ENCODE measurements at regions not wholly inside any gene's neighbourhood (a gene's known extent, or its start where the extent isn't known, plus 50 kb on each side); places are given as distances from the start of the nearest gene placed in this dataset.

- DNase-seq (no peak), ATAC-seq (no peak)
- H3K4me3 Mint-ChIP-seq: no peak overlapping the region
- peaks cover 18 to 32% (median 25%) of the 10 kb centered on the region in 4 donors for H3K4me1 Mint-ChIP-seq
- POLR2A ChIA-PET: no interaction called here
- peaks cover 0 to 9% (median 0%) of the 10 kb centered on the region in 9 donors for H3K9me3 Mint-ChIP-seq
- no peaks in the 10 kb centered on the region for H3K36me3 Mint-ChIP-seq
- no peaks in the 10 kb centered on the region for H3K27me3 Mint-ChIP-seq
- no peak overlapping the region for H3K27ac Mint-ChIP-seq
These were observed 182.8 kb upstream of the SETBP1 start for GRCh38 chr18:44497757-44498490.

- H3K36me3 Mint-ChIP-seq: no peaks in the 10 kb centered on the region
- POLR2A ChIA-PET: no interaction called here
- H3K4me1 Mint-ChIP-seq: peaks cover 21 to 37% (median 30%) of the 10 kb centered on the region in 4 donors
- DNase-seq (no peak), ATAC-seq (no peak)
- H3K27me3 Mint-ChIP-seq: no peaks in the 10 kb centered on the region
- peaks cover 0 to 9% (median 0%) of the 10 kb centered on the region in 9 donors for H3K9me3 Mint-ChIP-seq
- peak overlapping the region in 2 of 10 donors; percentile 49 to 61 for H3K27ac Mint-ChIP-seq
- H3K4me3 Mint-ChIP-seq: peak overlapping the region in 3 of 10 donors; percentile 23 to 42 (median 34)
These were observed 179.7 kb upstream of the SETBP1 start for GRCh38 chr18:44500808-44501610.

GRCh38 chr18:44502221-44502620, 178.5 kb upstream of the SETBP1 start:
- Mint-ChIP-seq H3K36me3 (no peaks in the 10 kb centered on the region), H3K27me3 (no peaks in the 10 kb centered on the region), H3K4me1 (peaks cover 22 to 46% (median 34%) of the 10 kb centered on the region in 4 donors), H3K27ac (no peak overlapping the region), H3K4me3 (no peak overlapping the region), H3K9me3 (peaks cover 0 to 9% (median 0%) of the 10 kb centered on the region in 9 donors)
- DNase-seq: no peak
- POLR2A ChIA-PET: no interaction called here
- ATAC-seq: no peak

- H3K9me3 Mint-ChIP-seq: peaks cover 0 to 9% (median 0%) of the 10 kb centered on the region in 9 donors
- no peak overlapping the region for H3K4me3 Mint-ChIP-seq
- POLR2A ChIA-PET: no interaction called here
- H3K27ac Mint-ChIP-seq: peak overlapping the region in 1 of 10 donors; percentile 1
- H3K27me3 Mint-ChIP-seq: no peaks in the 10 kb centered on the region
- DNase-seq: no peak
- peaks cover 23 to 46% (median 34%) of the 10 kb centered on the region in 4 donors for H3K4me1 Mint-ChIP-seq
- H3K36me3 Mint-ChIP-seq: no peaks in the 10 kb centered on the region
- ATAC-seq: no peak
These were observed 177.9 kb upstream of the SETBP1 start for GRCh38 chr18:44502790-44503189.

- Mint-ChIP-seq H3K27me3 (no peaks in the 10 kb centered on the region), H3K36me3 (no peaks in the 10 kb centered on the region), H3K9me3 (peaks cover 0 to 5% (median 0%) of the 10 kb centered on the region in 9 donors), H3K4me3 (no peak overlapping the region), H3K27ac (no peak overlapping the region), H3K4me1 (peaks cover 21 to 46% (median 34%) of the 10 kb centered on the region in 4 donors)
- ATAC-seq: no peak
- DNase-seq: no peak
- POLR2A ChIA-PET: no interaction called here
These were observed 176.8 kb upstream of the SETBP1 start for GRCh38 chr18:44503854-44504253.

- H3K9me3 Mint-ChIP-seq: peaks cover 0 to 2% (median 0%) of the 10 kb centered on the region in 9 donors
- H3K27ac Mint-ChIP-seq: no peak overlapping the region
- DNase-seq (peak in 4 of 10 donors; percentile 22 to 49 (median 28)), ATAC-seq (peak; percentile 62 to 76)
- POLR2A ChIA-PET: no interaction called here
- H3K36me3 Mint-ChIP-seq: no peaks in the 10 kb centered on the region
- H3K4me1 Mint-ChIP-seq: peaks cover 1 to 25% (median 8%) of the 10 kb centered on the region in 4 donors
- no peaks in the 10 kb centered on the region for H3K27me3 Mint-ChIP-seq
- no peak overlapping the region for H3K4me3 Mint-ChIP-seq
These were observed 172.9 kb upstream of the SETBP1 start for GRCh38 chr18:44507729-44508325.

- peak in 1 of 2 donors; percentile 18 for ATAC-seq
- POLR2A ChIA-PET: no interaction called here
These were observed 172.2 kb upstream of the SETBP1 start for GRCh38 chr18:44508474-44508873.

GRCh38 chr18:44509048-44509447, 171.6 kb upstream of the SETBP1 start:
- Mint-ChIP-seq H3K27ac (no peak overlapping the region), H3K4me1 (peaks cover 0 to 22% (median 10%) of the 10 kb centered on the region in 4 donors), H3K27me3 (no peaks in the 10 kb centered on the region), H3K4me3 (no peak overlapping the region), H3K9me3 (peaks cover 0 to 9% (median 0%) of the 10 kb centered on the region in 9 donors), H3K36me3 (no peaks in the 10 kb centered on the region)
- ATAC-seq (no peak), DNase-seq (no peak)
- POLR2A ChIA-PET: no interaction called here

More at GRCh38 chr18:44508474-44508873, 172.2 kb upstream of the SETBP1 start:
- no peaks in the 10 kb centered on the region for H3K27me3 Mint-ChIP-seq
- H3K9me3 Mint-ChIP-seq: peaks cover 0 to 8% (median 0%) of the 10 kb centered on the region in 9 donors
- H3K4me3 Mint-ChIP-seq: no peak overlapping the region
- H3K4me1 Mint-ChIP-seq: peaks cover 0 to 19% (median 10%) of the 10 kb centered on the region in 4 donors
- no peak for DNase-seq
- no peak overlapping the region for H3K27ac Mint-ChIP-seq
- no peaks in the 10 kb centered on the region for H3K36me3 Mint-ChIP-seq

GRCh38 chr18:44510390-44510789, 170.3 kb upstream of the SETBP1 start:
- no peaks in the 10 kb centered on the region for H3K36me3 Mint-ChIP-seq
- no peak overlapping the region for H3K27ac Mint-ChIP-seq
- DNase-seq (no peak), ATAC-seq (no peak)
- peaks cover 0 to 25% (median 11%) of the 10 kb centered on the region in 4 donors for H3K4me1 Mint-ChIP-seq
- H3K4me3 Mint-ChIP-seq: no peak overlapping the region
- H3K9me3 Mint-ChIP-seq: peaks cover 0 to 9% (median 0%) of the 10 kb centered on the region in 9 donors
- no peaks in the 10 kb centered on the region for H3K27me3 Mint-ChIP-seq
- POLR2A ChIA-PET: interaction anchor here (0.6 kb wide), 1 partner anchor 169 kb away, joined by 6 read pairs; no protein-coding TSS in a partner anchor

- Mint-ChIP-seq H3K27me3 (no peaks in the 10 kb centered on the region), H3K27ac (peak overlapping the region in 1 of 10 donors; percentile 11), H3K4me3 (no peak overlapping the region), H3K36me3 (no peaks in the 10 kb centered on the region), H3K4me1 (peaks cover 0 to 17% (median 3%) of the 10 kb centered on the region in 4 donors), H3K9me3 (peaks cover 0 to 9% (median 0%) of the 10 kb centered on the region in 9 donors)
- POLR2A ChIA-PET: no interaction called here
- DNase-seq (no peak), ATAC-seq (no peak)
These were observed 167.5 kb upstream of the SETBP1 start for GRCh38 chr18:44513233-44513632.

GRCh38 chr18:44514106-44514505, 166.6 kb upstream of the SETBP1 start:
- H3K27ac Mint-ChIP-seq: no peak overlapping the region
- no peaks in the 10 kb centered on the region for H3K36me3 Mint-ChIP-seq
- no peak for DNase-seq
- no peak overlapping the region for H3K4me3 Mint-ChIP-seq
- peaks cover 0 to 9% (median 0%) of the 10 kb centered on the region in 9 donors for H3K9me3 Mint-ChIP-seq
- H3K27me3 Mint-ChIP-seq: no peaks in the 10 kb centered on the region
- ATAC-seq: no peak
- POLR2A ChIA-PET: no interaction called here
- H3K4me1 Mint-ChIP-seq: peaks cover 0 to 17% (median 3%) of the 10 kb centered on the region in 4 donors

GRCh38 chr18:44514766-44515165, 165.9 kb upstream of the SETBP1 start:
- no peak overlapping the region for H3K27ac Mint-ChIP-seq
- DNase-seq (no peak), ATAC-seq (no peak)
- peaks cover 0 to 9% (median 0%) of the 10 kb centered on the region in 9 donors for H3K9me3 Mint-ChIP-seq
- H3K36me3 Mint-ChIP-seq: no peaks in the 10 kb centered on the region
- H3K4me1 Mint-ChIP-seq: peaks cover 0 to 17% (median 3%) of the 10 kb centered on the region in 4 donors
- H3K27me3 Mint-ChIP-seq: no peaks in the 10 kb centered on the region
- H3K4me3 Mint-ChIP-seq: no peak overlapping the region
- POLR2A ChIA-PET: no interaction called here

- Mint-ChIP-seq H3K4me3 (no peak overlapping the region), H3K27me3 (no peaks in the 10 kb centered on the region), H3K36me3 (no peaks in the 10 kb centered on the region), H3K4me1 (peaks cover 0 to 13% (median 3%) of the 10 kb centered on the region in 4 donors), H3K9me3 (peaks cover 0 to 9% (median 0%) of the 10 kb centered on the region in 9 donors), H3K27ac (no peak overlapping the region)
- ATAC-seq: no peak
- POLR2A ChIA-PET: no interaction called here
- no peak for DNase-seq
These were observed 164.2 kb upstream of the SETBP1 start for GRCh38 chr18:44516450-44516849.
